DND-41 (cell line): ENCODE measurements at regions not wholly inside any gene's neighbourhood (a gene's known extent, or its start where the extent isn't known, plus 50 kb on each side); places are given as distances from the start of the nearest gene placed in this dataset.

Experiments used
- ATAC-seq: fragments of 200-7000 bp; cut with Tn5 transposase; 3 replicates; pipeline ENCODE4 v1.9.1; 2021; ENCODE audit warnings: low read depth; ENCODE audit not compliant: insufficient read depth
- DNase-seq: peaks from one replicate; pipeline ENCODE4 v3.0.0-alpha.2; 2020
- H2AFZ ChIP-seq: 2 replicates; pipeline ENCODE4 v1.6.0; 2012; ENCODE audit warnings: low read depth, low read length
- H3K27ac ChIP-seq: 2 replicates; pipeline ENCODE4 v1.5.1; 2012; ENCODE audit warnings: low read length, inconsistent platforms
- H3K27me3 ChIP-seq: fragments of 200-600 bp; sonication (generic); 2 replicates; pipeline ENCODE4 v1.6.0; 2012; ENCODE audit warnings: low read length, mild to moderate bottlenecking, inconsistent platforms; ENCODE audit not compliant: insufficient read depth, poor library complexity
- H3K36me3 ChIP-seq: 2 replicates; pipeline ENCODE4 v1.5.1; 2012; ENCODE audit warnings: low read length, inconsistent platforms; ENCODE audit not compliant: insufficient read depth
- H3K4me1 ChIP-seq: 2 replicates; pipeline ENCODE4 v1.5.1; 2012; ENCODE audit warnings: mild to moderate bottlenecking, low read length; ENCODE audit not compliant: insufficient read depth
- H3K4me2 ChIP-seq: 2 replicates; pipeline ENCODE4 v1.6.0; 2012; ENCODE audit warnings: mild to moderate bottlenecking, moderate library complexity, low read length, inconsistent platforms; ENCODE audit not compliant: insufficient read depth
- H3K4me3 ChIP-seq, 2 experiments: fragments of 200-600 bp in 1 of 2; shearing (Covaris generic) in 1 of 2; 2 replicates each; pipeline ENCODE4 v1.5.1; 2012 to 2016; ENCODE audit warnings: inconsistent platforms in 2 of 2, low read length in 2 of 2, mild to moderate bottlenecking in 2 of 2, low read depth in 1 of 2, moderate library complexity in 1 of 2
- H3K79me2 ChIP-seq: 2 replicates; pipeline ENCODE4 v1.6.0; 2012; ENCODE audit warnings: low read length, inconsistent platforms; ENCODE audit not compliant: insufficient read depth
- H3K9ac ChIP-seq: 2 replicates; pipeline ENCODE4 v1.6.0; 2012; ENCODE audit warnings: low read depth, mild to moderate bottlenecking, inconsistent platforms, low read length, moderate library complexity
- H3K9me3 ChIP-seq: 2 replicates; pipeline ENCODE4 v1.5.1; 2012; ENCODE audit warnings: low read length, moderate library complexity, mild to moderate bottlenecking, inconsistent platforms; ENCODE audit not compliant: insufficient read depth, severe bottlenecking
- H4K20me1 ChIP-seq: 2 replicates; pipeline ENCODE4 v1.6.0; 2012; ENCODE audit warnings: low read length; ENCODE audit not compliant: insufficient read depth
- CTCF ChIP-seq: IDR thresholded peaks from 2 replicates; pipeline ENCODE4 v1.5.1; 2012; ENCODE audit warnings: borderline replicate concordance, low read length, moderate library complexity, mild to moderate bottlenecking; ENCODE audit not compliant: poor library complexity, severe bottlenecking; ENCODE audit errors: extremely low read depth
- EZH2 ChIP-seq: IDR thresholded peaks from 3 replicates; pipeline ENCODE4 v1.6.1; 2012; ENCODE audit warnings: borderline replicate concordance, low read depth, mild to moderate bottlenecking, moderate library complexity, low read length, inconsistent platforms; ENCODE audit not compliant: severe bottlenecking

GRCh38 chr16:35552763-35553162 is 2093.4 kb downstream of the TP53TG3F start:
- H4K20me1 ChIP-seq = no peaks in the 10 kb centered on the region
- no peak overlapping the region for H3K4me2 ChIP-seq
- peaks cover 18% of the 10 kb centered on the region for H3K9me3 ChIP-seq
- no peaks in the 10 kb centered on the region for H3K79me2 ChIP-seq
- H3K36me3 ChIP-seq = 0 out of 2 replicates have a peak, but pooled peaks cover 8% of the 10 kb centered on the region
- no peak for TF ChIP-seq EZH2
- no peak for TF ChIP-seq CTCF
- no peaks in the 10 kb centered on the region for H3K4me1 ChIP-seq
- H2AFZ ChIP-seq = no peak overlapping the region
- no peak overlapping the region for H3K4me3 ChIP-seq
- no peaks in the 10 kb centered on the region for H3K27me3 ChIP-seq
- ATAC-seq = no peak
- DNase-seq = no peak
- no peak overlapping the region for H3K27ac ChIP-seq
- H3K9ac ChIP-seq = no peak overlapping the region

GRCh38 chr16:35557731-35558130 is 2098.3 kb downstream of the TP53TG3F start:
- TF ChIP-seq CTCF (no peak), EZH2 (no peak)
- H3K27me3 ChIP-seq = no peaks in the 10 kb centered on the region
- peak overlapping the region; percentile 94 for H3K27ac ChIP-seq
- ATAC-seq (no peak), DNase-seq (no peak)
- no peak overlapping the region for H3K4me3 ChIP-seq
- peaks cover 8% of the 10 kb centered on the region; the same call in 1 of the 2 replicates for H3K36me3 ChIP-seq
- H3K4me2 ChIP-seq = no peak overlapping the region
- peaks cover 32% of the 10 kb centered on the region for H3K9me3 ChIP-seq
- H2AFZ ChIP-seq = no peak overlapping the region; the same call in 1 of the 2 replicates
- H4K20me1 ChIP-seq = no peaks in the 10 kb centered on the region
- H3K9ac ChIP-seq = no peak overlapping the region
- H3K4me1 ChIP-seq = peaks cover 42% of the 10 kb centered on the region
- H3K79me2 ChIP-seq = no peaks in the 10 kb centered on the region

GRCh38 chr16:35559911-35560636 is 2100.7 kb downstream of the TP53TG3F start:
- Histone ChIP-seq H3K9ac (peak overlapping the region; percentile 51), H3K4me3 (peak overlapping the region in 1 of 2 experiments; percentile 35; a peak in 1 of 4 replicates), H3K27ac (peak overlapping the region; percentile 94), H2AFZ (peak overlapping the region; percentile 65), H3K27me3 (no peaks in the 10 kb centered on the region), H3K79me2 (no peaks in the 10 kb centered on the region), H4K20me1 (no peaks in the 10 kb centered on the region), H3K9me3 (peaks cover 37% of the 10 kb centered on the region), H3K4me2 (peak overlapping the region; percentile 1; the same call in 1 of the 2 replicates), H3K4me1 (peaks cover 42% of the 10 kb centered on the region), H3K36me3 (peaks cover 8% of the 10 kb centered on the region; the same call in 1 of the 2 replicates)
- TF ChIP-seq CTCF (peak; percentile 83), EZH2 (no peak)
- ATAC-seq = peak; percentile 85
- peak; percentile 25 for DNase-seq
